Activated naive CD4-positive, alpha-beta T cell treated with anti-CD3 and anti-CD28 coated beads for 36 hours (primary cell): ENCODE measurements at regions not wholly inside any gene's neighbourhood (a gene's known extent, or its start where the extent isn't known, plus 50 kb on each side); places are given as distances from the start of the nearest gene placed in this dataset.

Source experiments
- CTCF ChIA-PET: fragments of 350-600 bp; sonication (Branson Sonifier 250); formaldehyde crosslinking; loops from one replicate; lab custom pipeline; 2021; ENCODE audit warnings: antibody characterized with exemption; lab: Charles Lee
- DNase-seq: peaks from one replicate; pipeline ENCODE4 v3.0.0-alpha.2; 2020
- H3K27ac Mint-ChIP-seq: one replicate; pipeline ENCODE4 v1.8.0; 2021; ENCODE audit warnings: mild to moderate bottlenecking, mixed read lengths
- H3K27me3 Mint-ChIP-seq: one replicate; pipeline ENCODE4 v1.8.0; 2021; ENCODE audit warnings: low read depth, mixed read lengths
- H3K36me3 Mint-ChIP-seq: one replicate; pipeline ENCODE4 v1.8.0; 2021; ENCODE audit warnings: low read depth, mixed read lengths
- H3K4me1 Mint-ChIP-seq: one replicate; pipeline ENCODE4 v1.8.0; 2021; ENCODE audit warnings: low read depth, mixed read lengths
- H3K4me3 Mint-ChIP-seq: one replicate; pipeline ENCODE4 v1.8.0; 2021; ENCODE audit warnings: mild to moderate bottlenecking, moderate library complexity, mixed read lengths
- H3K9me3 Mint-ChIP-seq: one replicate; pipeline ENCODE4 v1.8.0; 2021; ENCODE audit warnings: mixed read lengths
- intact Hi-C: fragments of 100-400 bp; cut with micrococcal nuclease; formaldehyde crosslinking; loops from one replicate; pipeline ENCODE4 v1.15.1; 2023

- Mint-ChIP-seq H3K4me1 (peaks cover 41% of the 10 kb centered on the region), H3K9me3 (no peaks in the 10 kb centered on the region), H3K27me3 (no peaks in the 10 kb centered on the region), H3K27ac (no peak overlapping the region), H3K4me3 (no peak overlapping the region), H3K36me3 (no peaks in the 10 kb centered on the region)
- no peak for DNase-seq
- intact Hi-C loops: no loop called here
- CTCF ChIA-PET: interaction anchor here (0.9 kb wide), 1 partner anchor 92 kb away, joined by 3 read pairs; no protein-coding TSS in a partner anchor
These were observed 160.2 kb upstream of the KLF3 start for GRCh38 chr4:38503689-38504395.

- CTCF ChIA-PET: interaction anchor here (0.9 kb wide), 1 partner anchor 92 kb away, joined by 3 read pairs; no protein-coding TSS in a partner anchor
- DNase-seq: no peak
- no peaks in the 10 kb centered on the region for H3K36me3 Mint-ChIP-seq
- no peak overlapping the region for H3K27ac Mint-ChIP-seq
- H3K4me1 Mint-ChIP-seq: peaks cover 46% of the 10 kb centered on the region
- intact Hi-C loops: no loop called here
- no peaks in the 10 kb centered on the region for H3K9me3 Mint-ChIP-seq
- no peaks in the 10 kb centered on the region for H3K27me3 Mint-ChIP-seq
- H3K4me3 Mint-ChIP-seq: no peak overlapping the region
These were observed 159.6 kb upstream of the KLF3 start for GRCh38 chr4:38504396-38504715.

GRCh38 chr4:38509551-38509950 is 154.4 kb upstream of the KLF3 start:
- no peaks in the 10 kb centered on the region for H3K27me3 Mint-ChIP-seq
- H3K9me3 Mint-ChIP-seq: no peaks in the 10 kb centered on the region
- DNase-seq: peak; percentile 62
- no peaks in the 10 kb centered on the region for H3K36me3 Mint-ChIP-seq
- peak overlapping the region; percentile 53 for H3K4me3 Mint-ChIP-seq
- no peak overlapping the region for H3K27ac Mint-ChIP-seq
- peaks cover 86% of the 10 kb centered on the region for H3K4me1 Mint-ChIP-seq
- CTCF ChIA-PET: interaction anchor here (0.5 to 2.2 kb wide), 4 partner anchors 20 to 330 kb away, joined by 4 to 8 read pairs (median 6); no protein-coding TSS in a partner anchor
- intact Hi-C loops: loop anchor here (2.0 to 5.0 kb wide), 4 partner anchors 97 to 437 kb away; no protein-coding TSS in a partner anchor

GRCh38 chr4:38510201-38510600 is 153.8 kb upstream of the KLF3 start:
- intact Hi-C loops: loop anchor here (2.0 to 5.0 kb wide), 3 partner anchors 157 to 378 kb away; no protein-coding TSS in a partner anchor
- DNase-seq: no peak
- no peaks in the 10 kb centered on the region for H3K27me3 Mint-ChIP-seq
- H3K9me3 Mint-ChIP-seq: no peaks in the 10 kb centered on the region
- peaks cover 91% of the 10 kb centered on the region for H3K4me1 Mint-ChIP-seq
- no peaks in the 10 kb centered on the region for H3K36me3 Mint-ChIP-seq
- peak overlapping the region; percentile 56 for H3K4me3 Mint-ChIP-seq
- CTCF ChIA-PET: interaction anchor here (0.8 to 2.2 kb wide), 3 partner anchors 21 to 330 kb away, joined by 4 to 8 read pairs (median 5); no protein-coding TSS in a partner anchor
- peak overlapping the region; percentile 70 for H3K27ac Mint-ChIP-seq

- Mint-ChIP-seq H3K27ac (peak overlapping the region; percentile 69), H3K27me3 (no peaks in the 10 kb centered on the region), H3K9me3 (no peaks in the 10 kb centered on the region), H3K36me3 (no peaks in the 10 kb centered on the region), H3K4me1 (peaks cover 94% of the 10 kb centered on the region), H3K4me3 (peak overlapping the region; percentile 56)
- DNase-seq: no peak
- CTCF ChIA-PET: interaction anchor here (2.2 kb wide), 1 partner anchor 193 kb away, joined by 8 read pairs; no protein-coding TSS in a partner anchor
- intact Hi-C loops: loop anchor here (2.0 to 5.0 kb wide), 4 partner anchors 57 to 379 kb away; no protein-coding TSS in a partner anchor
These were observed 152.3 kb upstream of the KLF3 start for GRCh38 chr4:38511702-38512101.

- peak overlapping the region; percentile 2 for H3K27ac Mint-ChIP-seq
- intact Hi-C loops: loop anchor here (2.0 to 5.0 kb wide), 2 partner anchors 58 to 381 kb away; no protein-coding TSS in a partner anchor
- H3K27me3 Mint-ChIP-seq: no peaks in the 10 kb centered on the region
These were observed 151.2 kb upstream of the KLF3 start for GRCh38 chr4:38512840-38513239.

GRCh38 chr4:38514465-38515146 is 149.4 kb upstream of the KLF3 start:
- intact Hi-C loops: loop anchor here (5.0 kb wide), 2 partner anchors 332 to 382 kb away; no protein-coding TSS in a partner anchor
- Mint-ChIP-seq H3K4me3 (no peak overlapping the region), H3K36me3 (no peaks in the 10 kb centered on the region)

More at GRCh38 chr4:38512840-38513239, 151.2 kb upstream of the KLF3 start:
- Mint-ChIP-seq H3K36me3 (no peaks in the 10 kb centered on the region), H3K9me3 (no peaks in the 10 kb centered on the region), H3K4me1 (peaks cover 88% of the 10 kb centered on the region), H3K4me3 (no peak overlapping the region)
- DNase-seq: no peak
- CTCF ChIA-PET: interaction anchor here (1.1 kb wide), 2 partner anchors 13 to 193 kb away, joined by 3 read pairs; no protein-coding TSS in a partner anchor

GRCh38 chr4:38516190-38516589 is 147.8 kb upstream of the KLF3 start:
- H3K27me3 Mint-ChIP-seq: no peaks in the 10 kb centered on the region
- no peak overlapping the region for H3K4me3 Mint-ChIP-seq
- DNase-seq: no peak
- H3K36me3 Mint-ChIP-seq: peaks cover 4% of the 10 kb centered on the region
- intact Hi-C loops: loop anchor here (5.0 kb wide), 1 partner anchor 334 kb away; no protein-coding TSS in a partner anchor
- peaks cover 60% of the 10 kb centered on the region for H3K4me1 Mint-ChIP-seq
- no peaks in the 10 kb centered on the region for H3K9me3 Mint-ChIP-seq
- CTCF ChIA-PET: interaction anchor here (0.7 to 1.8 kb wide), 2 partner anchors 193 to 382 kb away, joined by 3 to 4 read pairs; no protein-coding TSS in a partner anchor
- no peak overlapping the region for H3K27ac Mint-ChIP-seq

More at GRCh38 chr4:38514465-38515146, 149.4 kb upstream of the KLF3 start:
- DNase-seq: peak; percentile 59
- H3K9me3 Mint-ChIP-seq: no peaks in the 10 kb centered on the region
- H3K27ac Mint-ChIP-seq: peak overlapping the region; percentile 18
- no peaks in the 10 kb centered on the region for H3K27me3 Mint-ChIP-seq
- peaks cover 73% of the 10 kb centered on the region for H3K4me1 Mint-ChIP-seq
- CTCF ChIA-PET: interaction anchor here (0.6 to 1.8 kb wide), 2 partner anchors 26 to 191 kb away, joined by 3 to 4 read pairs; no protein-coding TSS in a partner anchor

GRCh38 chr4:38519666-38520065 is 144.3 kb upstream of the KLF3 start:
- CTCF ChIA-PET: no interaction called here
- Mint-ChIP-seq H3K27me3 (no peaks in the 10 kb centered on the region), H3K36me3 (peaks cover 4% of the 10 kb centered on the region), H3K9me3 (no peaks in the 10 kb centered on the region), H3K4me1 (peaks cover 35% of the 10 kb centered on the region), H3K4me3 (no peak overlapping the region), H3K27ac (no peak overlapping the region)
- no peak for DNase-seq
- intact Hi-C loops: loop anchor here (5.0 kb wide), 1 partner anchor 337 kb away; no protein-coding TSS in a partner anchor

GRCh38 chr4:38523054-38523453 is 140.9 kb upstream of the KLF3 start:
- Mint-ChIP-seq H3K4me3 (no peak overlapping the region), H3K27me3 (no peaks in the 10 kb centered on the region), H3K27ac (no peak overlapping the region), H3K9me3 (no peaks in the 10 kb centered on the region), H3K36me3 (peaks cover 4% of the 10 kb centered on the region), H3K4me1 (peaks cover 14% of the 10 kb centered on the region)
- CTCF ChIA-PET: no interaction called here
- DNase-seq: no peak
- intact Hi-C loops: no loop called here

GRCh38 chr4:38523524-38524448 is 140.2 kb upstream of the KLF3 start:
- Mint-ChIP-seq H3K27me3 (no peaks in the 10 kb centered on the region), H3K9me3 (no peaks in the 10 kb centered on the region), H3K4me1 (peaks cover 14% of the 10 kb centered on the region), H3K36me3 (peaks cover 4% of the 10 kb centered on the region), H3K27ac (peak overlapping the region; percentile 31), H3K4me3 (no peak overlapping the region)
- CTCF ChIA-PET: no interaction called here
- peak; percentile 59 for DNase-seq
- intact Hi-C loops: loop anchor here (1.0 kb wide), 1 partner anchor 144 kb away; no protein-coding TSS in a partner anchor
